Peyer's patch (tissue), 4 donors: ENCODE measurements at regions not wholly inside any gene's neighbourhood (a gene's known extent, or its start where the extent isn't known, plus 50 kb on each side); places are given as distances from the start of the nearest gene placed in this dataset.

Source experiments
- POLR2A ChIP-seq, 2 donors: fragments of 450-650 bp; IDR thresholded peaks; one replicate each; pipeline ENCODE4 v1.5.1; 2017; ENCODE audit warnings: antibody characterized with exemption in 2 of 2, mild to moderate bottlenecking in 2 of 2, moderate library complexity in 2 of 2
- TF ChIP-seq, protein P1 (sequence below), 6 experiments: fragments of 450-650 bp in 4 of 6; fragments of 200-600 bp in 2 of 6; sonication (generic) in 1 of 6; IDR thresholded peaks; one replicate each; pipeline ENCODE4 v1.5.1; 2017 to 2019; ENCODE audit warnings: antibody characterized with exemption in 6 of 6, mild to moderate bottlenecking in 3 of 6, moderate library complexity in 1 of 6

GRCh38 chr16:82433042-82433441 is 193.7 kb upstream of the CDH13 start:
- no peak for TF ChIP-seq POLR2A (IDR thresholded peaks at IDR 0.05)
- TF ChIP-seq, protein P1, sequence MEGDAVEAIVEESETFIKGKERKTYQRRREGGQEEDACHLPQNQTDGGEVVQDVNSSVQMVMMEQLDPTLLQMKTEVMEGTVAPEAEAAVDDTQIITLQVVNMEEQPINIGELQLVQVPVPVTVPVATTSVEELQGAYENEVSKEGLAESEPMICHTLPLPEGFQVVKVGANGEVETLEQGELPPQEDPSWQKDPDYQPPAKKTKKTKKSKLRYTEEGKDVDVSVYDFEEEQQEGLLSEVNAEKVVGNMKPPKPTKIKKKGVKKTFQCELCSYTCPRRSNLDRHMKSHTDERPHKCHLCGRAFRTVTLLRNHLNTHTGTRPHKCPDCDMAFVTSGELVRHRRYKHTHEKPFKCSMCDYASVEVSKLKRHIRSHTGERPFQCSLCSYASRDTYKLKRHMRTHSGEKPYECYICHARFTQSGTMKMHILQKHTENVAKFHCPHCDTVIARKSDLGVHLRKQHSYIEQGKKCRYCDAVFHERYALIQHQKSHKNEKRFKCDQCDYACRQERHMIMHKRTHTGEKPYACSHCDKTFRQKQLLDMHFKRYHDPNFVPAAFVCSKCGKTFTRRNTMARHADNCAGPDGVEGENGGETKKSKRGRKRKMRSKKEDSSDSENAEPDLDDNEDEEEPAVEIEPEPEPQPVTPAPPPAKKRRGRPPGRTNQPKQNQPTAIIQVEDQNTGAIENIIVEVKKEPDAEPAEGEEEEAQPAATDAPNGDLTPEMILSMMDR (IDR thresholded peaks at IDR 0.05) = no peak
